ENCODE measurements at regions not wholly inside any gene's neighbourhood (a gene's known extent, or its start where the extent isn't known, plus 50 kb on each side); places are given as distances from the start of the nearest gene placed in this dataset.

DNA sequence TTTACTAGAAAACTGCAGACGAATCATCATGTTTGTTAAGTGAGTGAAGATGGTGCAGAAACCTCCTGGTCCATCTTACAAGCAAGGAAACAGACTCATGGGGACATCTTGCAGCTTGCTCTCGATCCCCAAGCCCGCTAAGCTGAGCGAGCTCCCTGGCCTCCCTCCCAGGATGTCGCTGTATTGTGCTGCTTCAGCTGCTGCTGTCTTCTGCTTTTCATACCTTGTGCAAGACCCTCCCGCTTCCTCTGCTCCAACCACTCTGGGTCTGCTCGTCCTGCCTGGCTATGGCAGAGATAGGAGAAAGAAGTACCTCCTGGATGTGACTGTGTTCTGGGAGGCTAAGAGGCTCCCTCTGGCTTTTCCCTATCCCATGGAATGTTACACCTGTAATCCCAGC is 285.2 kb upstream of the FZD8 start:
- TF ChIP-seq, protein P1, sequence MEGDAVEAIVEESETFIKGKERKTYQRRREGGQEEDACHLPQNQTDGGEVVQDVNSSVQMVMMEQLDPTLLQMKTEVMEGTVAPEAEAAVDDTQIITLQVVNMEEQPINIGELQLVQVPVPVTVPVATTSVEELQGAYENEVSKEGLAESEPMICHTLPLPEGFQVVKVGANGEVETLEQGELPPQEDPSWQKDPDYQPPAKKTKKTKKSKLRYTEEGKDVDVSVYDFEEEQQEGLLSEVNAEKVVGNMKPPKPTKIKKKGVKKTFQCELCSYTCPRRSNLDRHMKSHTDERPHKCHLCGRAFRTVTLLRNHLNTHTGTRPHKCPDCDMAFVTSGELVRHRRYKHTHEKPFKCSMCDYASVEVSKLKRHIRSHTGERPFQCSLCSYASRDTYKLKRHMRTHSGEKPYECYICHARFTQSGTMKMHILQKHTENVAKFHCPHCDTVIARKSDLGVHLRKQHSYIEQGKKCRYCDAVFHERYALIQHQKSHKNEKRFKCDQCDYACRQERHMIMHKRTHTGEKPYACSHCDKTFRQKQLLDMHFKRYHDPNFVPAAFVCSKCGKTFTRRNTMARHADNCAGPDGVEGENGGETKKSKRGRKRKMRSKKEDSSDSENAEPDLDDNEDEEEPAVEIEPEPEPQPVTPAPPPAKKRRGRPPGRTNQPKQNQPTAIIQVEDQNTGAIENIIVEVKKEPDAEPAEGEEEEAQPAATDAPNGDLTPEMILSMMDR (IDR thresholded peaks at IDR 0.05) = no peak

DNA sequence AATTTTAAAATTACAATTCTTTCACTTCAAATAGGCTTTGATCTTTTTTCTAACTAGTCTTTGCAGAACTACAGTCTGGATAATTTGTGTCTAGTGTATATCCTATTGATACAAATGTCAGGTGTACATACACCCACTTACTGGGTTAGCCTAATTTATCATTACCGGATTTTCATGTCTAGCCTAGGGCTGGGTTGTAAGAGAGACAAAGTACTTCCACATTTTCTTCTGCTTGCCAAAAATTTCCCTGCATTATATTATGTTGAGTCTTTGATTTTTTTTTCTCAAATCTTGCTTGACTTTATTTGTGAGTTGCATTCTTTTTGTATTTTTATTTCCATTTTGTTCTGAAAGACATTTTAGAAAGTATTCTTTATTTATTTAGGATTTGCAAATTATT is 284.8 kb upstream of the FZD8 start:
- Histone ChIP-seq H3K36me3 (no peaks in the 10 kb centered on the region), H3K9me3 (no peaks in the 10 kb centered on the region), H3K4me1 (peaks cover 0 to 8% of the 10 kb centered on the region in 2 donors), H3K4me3 (no peak overlapping the region), H3K27me3 (no peaks in the 10 kb centered on the region), H3K27ac (no peak overlapping the region)
- TF ChIP-seq, protein P1 (IDR thresholded peaks at IDR 0.05) = no peak
- no peak for DNase-seq (ENCODE audit: low spot score)

More for the DNA sequence above, 285.2 kb upstream of the FZD8 start:
- H3K36me3 ChIP-seq = no peaks in the 10 kb centered on the region
- H3K4me1 ChIP-seq = peaks cover 0 to 8% of the 10 kb centered on the region in 2 donors
- H3K27me3 ChIP-seq = no peaks in the 10 kb centered on the region
- no peak overlapping the region for H3K4me3 ChIP-seq
- no peaks in the 10 kb centered on the region for H3K9me3 ChIP-seq
- no peak overlapping the region for H3K27ac ChIP-seq
- no peak for DNase-seq (ENCODE audit: low spot score)

DNA sequence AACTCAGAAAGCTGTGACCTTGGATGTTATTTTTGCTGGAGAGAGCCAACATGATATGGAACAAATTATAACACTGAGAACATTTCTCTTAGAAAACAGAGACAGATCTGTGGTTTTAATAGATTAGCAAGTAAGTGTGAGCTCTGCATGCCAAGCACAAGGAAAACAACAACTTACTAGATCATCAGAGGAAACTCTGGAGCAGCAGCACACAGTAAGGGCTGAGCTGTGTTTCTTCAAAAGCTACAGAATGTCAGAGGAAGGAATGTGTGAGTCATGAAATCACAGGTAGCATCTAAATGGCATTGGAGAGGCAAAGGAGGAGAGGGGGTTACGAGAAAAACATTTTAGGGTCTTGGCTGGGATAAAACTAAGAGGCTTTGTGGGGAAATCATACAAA is 283.4 kb upstream of the FZD8 start:
- Histone ChIP-seq H3K4me1 (peaks cover 0 to 8% of the 10 kb centered on the region in 2 donors), H3K36me3 (no peaks in the 10 kb centered on the region), H3K4me3 (no peak overlapping the region), H3K27me3 (no peaks in the 10 kb centered on the region), H3K27ac (no peak overlapping the region), H3K9me3 (no peaks in the 10 kb centered on the region)
- TF ChIP-seq, protein P1 (IDR thresholded peaks at IDR 0.05) = no peak
- DNase-seq (ENCODE audit: low spot score) = no peak

DNA sequence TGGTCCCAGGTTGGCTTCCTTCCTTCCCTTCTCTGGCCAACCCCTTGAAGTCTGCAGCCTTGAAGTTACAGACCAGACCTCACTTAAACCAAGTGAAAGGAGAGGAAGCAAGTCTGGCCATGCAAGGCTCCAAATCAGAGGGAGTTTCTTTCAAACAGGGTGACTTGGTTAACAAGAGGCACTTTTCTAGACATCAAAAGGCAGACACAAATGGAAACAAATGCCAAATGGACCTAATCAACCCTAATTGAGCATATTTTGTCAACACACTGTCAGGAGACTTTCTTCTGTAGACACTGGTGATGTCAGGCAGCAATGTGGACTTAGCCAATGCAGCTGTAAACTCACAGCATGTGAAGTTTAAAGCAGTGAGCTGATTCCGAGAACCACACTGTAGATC is 282.7 kb upstream of the FZD8 start:
- DNase-seq (ENCODE audit: low spot score) = no peak
- H3K27ac ChIP-seq = no peak overlapping the region
- H3K4me3 ChIP-seq = no peak overlapping the region
- TF ChIP-seq, protein P1 (IDR thresholded peaks at IDR 0.05) = no peak
- H3K4me1 ChIP-seq = peaks cover 0 to 8% of the 10 kb centered on the region in 2 donors
- no peaks in the 10 kb centered on the region for H3K9me3 ChIP-seq
- H3K36me3 ChIP-seq = no peaks in the 10 kb centered on the region
- H3K27me3 ChIP-seq = no peaks in the 10 kb centered on the region

DNA sequence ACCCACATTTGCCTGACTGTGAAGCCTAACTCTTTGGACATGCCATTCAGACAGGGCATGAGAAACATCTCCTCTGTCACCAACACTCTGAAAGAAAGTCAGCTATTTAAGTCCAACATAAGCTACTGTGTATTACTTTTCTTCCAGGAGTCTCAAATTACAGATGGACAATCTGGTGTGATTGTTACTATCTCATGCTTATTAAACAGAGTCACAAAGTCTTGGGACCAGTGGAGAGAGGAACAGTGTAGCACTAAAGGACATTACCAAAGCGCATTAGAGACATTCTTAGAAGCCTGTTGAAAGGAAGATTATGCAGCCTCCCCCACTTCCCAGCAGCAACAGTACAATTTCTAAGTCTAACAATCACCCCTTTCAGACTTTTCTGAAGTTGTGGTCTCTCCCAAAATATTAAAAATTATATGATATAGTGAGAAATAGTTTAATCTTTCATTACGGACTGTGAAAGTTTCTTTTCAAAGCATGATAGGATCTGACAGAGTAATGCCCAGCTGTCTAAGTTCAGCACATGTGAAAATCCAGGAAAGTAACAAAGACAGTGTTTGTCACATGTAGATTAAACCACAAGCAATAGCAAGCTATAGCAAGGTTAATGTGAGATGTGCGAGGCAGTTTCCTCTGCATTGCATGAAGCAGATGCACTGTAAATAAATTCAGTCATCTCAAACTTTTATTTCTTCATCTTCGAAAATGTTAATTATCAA is 280.9 kb upstream of the FZD8 start:
- no peak overlapping the region for H3K4me3 ChIP-seq
- TF ChIP-seq, protein P1 (IDR thresholded peaks at IDR 0.05) = no peak
- H3K36me3 ChIP-seq = no peaks in the 10 kb centered on the region
- no peaks in the 10 kb centered on the region for H3K27me3 ChIP-seq
- H3K9me3 ChIP-seq = no peaks in the 10 kb centered on the region
- H3K27ac ChIP-seq = no peak overlapping the region
- H3K4me1 ChIP-seq = peaks cover 0 to 8% of the 10 kb centered on the region in 2 donors
- no peak for DNase-seq (ENCODE audit: low spot score)

DNA sequence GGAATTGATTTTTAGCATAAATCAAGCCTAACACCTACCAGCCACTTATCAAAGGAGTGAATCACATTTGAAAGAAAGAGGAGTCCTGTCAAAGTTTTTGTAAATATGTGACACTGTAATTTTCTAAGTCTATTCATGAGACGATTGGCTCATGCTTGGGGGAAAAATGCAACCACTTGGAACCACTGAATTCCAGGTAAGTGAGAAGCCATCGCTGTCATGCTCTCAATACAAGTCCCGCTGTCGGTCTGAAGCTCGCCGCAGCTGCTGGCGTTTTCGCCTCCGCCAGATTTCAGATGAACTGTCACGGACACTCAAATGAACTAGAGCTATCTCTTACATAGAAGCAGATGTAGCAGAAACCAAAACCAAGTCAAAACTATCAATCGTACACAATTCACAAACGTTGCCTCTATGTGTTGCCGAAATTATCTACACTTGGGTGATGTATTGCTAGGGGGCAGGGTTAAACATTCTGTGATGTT is 279.8 kb upstream of the FZD8 start:
- TF ChIP-seq, protein P1 (IDR thresholded peaks at IDR 0.05) = no peak
- Histone ChIP-seq H3K27ac (no peak overlapping the region), H3K4me3 (no peak overlapping the region), H3K4me1 (peaks cover 0 to 8% of the 10 kb centered on the region in 2 donors), H3K27me3 (no peaks in the 10 kb centered on the region), H3K9me3 (no peaks in the 10 kb centered on the region), H3K36me3 (no peaks in the 10 kb centered on the region)
- DNase-seq (ENCODE audit: low spot score) = no peak

Data from right atrium auricular region (tissue), 2 donors.